GM19035 (cell line): ENCODE measurements at regions not wholly inside any gene's neighbourhood (a gene's known extent, or its start where the extent isn't known, plus 50 kb on each side); places are given as distances from the start of the nearest gene placed in this dataset.

Experiments used
- ATAC-seq: cut with Tn5 transposase; IDR thresholded peaks from one replicate; pipeline ENCODE4 v1.9.1; 2021; ENCODE audit not compliant: unreplicated experiment

- no peak for ATAC-seq
These were observed 261.5 kb upstream of the COL8A1 start for GRCh38 chr3:99376926-99377325.

GRCh38 chr3:99373846-99374210 is 264.6 kb upstream of the COL8A1 start:
- no peak for ATAC-seq

- no peak for ATAC-seq
These were observed 265.1 kb upstream of the COL8A1 start for GRCh38 chr3:99373088-99373845.

- ATAC-seq: no peak
These were observed 271.5 kb upstream of the COL8A1 start for GRCh38 chr3:99366663-99367429.

GRCh38 chr3:99365979-99366378 is 272.4 kb upstream of the COL8A1 start:
- ATAC-seq: no peak

- ATAC-seq: no peak
These were observed 273.0 kb upstream of the COL8A1 start for GRCh38 chr3:99365396-99365795.

- ATAC-seq: no peak
These were observed 281.3 kb upstream of the COL8A1 start for GRCh38 chr3:99357131-99357530.

GRCh38 chr3:99356696-99357095 is 281.7 kb upstream of the COL8A1 start:
- ATAC-seq: no peak

DNA sequence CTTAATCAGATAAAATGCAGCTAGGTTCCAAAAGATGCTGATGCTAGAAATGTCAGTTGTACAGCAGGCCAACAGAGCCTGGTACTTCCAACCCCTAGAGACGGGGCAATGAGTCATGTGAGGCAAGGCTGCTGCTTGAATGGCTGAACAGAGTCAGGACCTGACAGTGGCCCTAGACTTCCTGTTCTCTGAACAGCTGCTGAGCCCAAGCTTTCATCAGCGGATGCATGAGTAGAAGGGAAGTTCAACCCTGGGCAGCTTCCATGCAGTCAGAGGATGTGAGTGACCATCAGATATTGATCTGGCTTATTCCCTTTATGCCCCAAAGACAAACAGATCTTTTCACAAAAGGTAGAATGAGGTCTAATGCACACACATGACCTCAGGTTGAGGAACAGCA is 282.9 kb upstream of the COL8A1 start:
- no peak for ATAC-seq

DNA sequence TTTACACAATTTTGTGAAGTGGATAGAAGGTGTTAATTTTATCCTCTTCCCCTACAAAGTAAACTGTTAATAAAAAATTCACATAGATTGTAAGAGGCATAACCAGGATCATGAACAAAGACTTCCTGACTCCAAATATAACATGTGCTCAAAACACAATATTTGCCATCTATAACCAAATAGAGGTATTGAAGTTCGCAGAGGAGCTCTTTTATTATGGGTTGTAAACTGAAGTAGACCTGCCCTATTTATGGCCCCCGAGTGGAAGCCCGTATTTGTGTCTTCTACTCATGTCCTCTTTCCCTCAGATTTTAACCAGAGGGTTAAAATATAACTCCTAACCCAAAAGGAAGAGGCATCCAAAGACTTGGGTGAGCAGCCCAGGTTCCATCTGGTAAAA is 285.6 kb upstream of the COL8A1 start:
- ATAC-seq: no peak

GRCh38 chr3:99351122-99351521 is 287.3 kb upstream of the COL8A1 start:
- ATAC-seq: no peak

GRCh38 chr3:99348451-99348850 is 289.9 kb upstream of the COL8A1 start:
- no peak for ATAC-seq

DNA sequence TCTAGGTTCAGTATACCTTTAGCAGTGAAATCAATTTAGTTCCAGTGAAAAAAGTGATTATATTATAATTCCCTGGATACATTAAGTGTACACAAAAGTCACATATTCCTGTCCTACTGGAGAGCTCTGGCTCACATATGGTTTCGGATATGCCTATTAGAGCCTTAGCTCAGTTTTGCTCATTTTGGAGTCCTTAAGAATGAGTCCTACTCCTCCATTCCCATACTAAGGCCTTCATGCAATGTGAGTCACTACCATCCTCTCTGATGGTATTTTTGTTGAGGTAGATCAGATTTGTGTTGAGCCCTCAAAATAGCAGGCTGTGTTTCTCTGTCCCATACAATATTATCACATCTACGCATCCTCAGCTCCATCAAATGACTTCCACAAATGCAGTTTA is 294.2 kb upstream of the COL8A1 start:
- no peak for ATAC-seq

GRCh38 chr3:99342383-99342782 is 296.0 kb upstream of the COL8A1 start:
- no peak for ATAC-seq

GRCh38 chr3:99339222-99339621 is 299.2 kb upstream of the COL8A1 start:
- ATAC-seq: no peak

DNA sequence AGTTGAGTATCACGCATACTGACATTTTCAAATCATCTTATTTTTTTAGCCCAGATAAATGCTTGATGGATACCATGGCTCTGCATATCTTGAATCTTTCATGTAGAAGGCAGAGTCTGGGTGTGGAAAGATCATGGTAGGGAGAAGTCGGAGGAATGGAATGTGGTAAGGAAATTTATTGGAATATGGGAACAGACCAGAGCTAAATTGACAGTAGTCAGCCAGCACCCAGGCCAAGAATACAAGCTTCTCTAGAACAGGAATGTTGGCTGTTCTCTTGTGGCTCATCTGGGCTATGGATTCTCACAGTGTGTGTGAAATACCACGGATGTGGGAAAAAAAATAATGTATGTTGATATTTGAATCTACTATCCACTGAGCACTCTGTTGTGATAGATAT is 305.7 kb upstream of the COL8A1 start:
- ATAC-seq: no peak

GRCh38 chr3:99332276-99332675 is 306.1 kb upstream of the COL8A1 start:
- no peak for ATAC-seq

DNA sequence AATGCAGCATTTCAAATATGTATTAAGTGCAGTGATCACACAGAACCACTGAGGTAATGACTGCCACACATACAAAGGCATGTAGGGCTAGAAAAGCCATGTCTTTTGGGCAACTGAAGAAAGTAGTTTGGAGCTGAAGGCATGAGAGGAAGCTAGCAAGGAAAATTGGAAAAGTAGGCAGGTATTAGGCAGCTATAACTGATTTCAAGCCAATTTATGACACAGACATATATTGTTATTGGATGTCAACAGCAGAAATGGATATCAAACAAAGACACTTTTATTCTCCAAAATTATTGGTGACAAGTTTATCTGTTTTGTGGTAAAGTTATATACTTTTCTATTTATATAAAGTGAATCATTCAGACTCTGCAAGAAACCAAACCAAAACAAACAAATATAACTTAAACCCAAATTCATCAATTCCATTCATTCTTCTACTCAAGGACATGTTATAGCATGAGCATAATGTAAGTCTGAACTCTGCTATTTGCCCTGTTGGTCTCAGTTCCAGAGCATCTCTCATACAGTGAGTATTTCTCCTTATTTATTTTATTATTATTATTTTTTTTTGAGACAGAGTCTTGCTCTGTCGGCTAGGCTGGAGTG is 307.4 kb upstream of the COL8A1 start:
- ATAC-seq: no peak

DNA sequence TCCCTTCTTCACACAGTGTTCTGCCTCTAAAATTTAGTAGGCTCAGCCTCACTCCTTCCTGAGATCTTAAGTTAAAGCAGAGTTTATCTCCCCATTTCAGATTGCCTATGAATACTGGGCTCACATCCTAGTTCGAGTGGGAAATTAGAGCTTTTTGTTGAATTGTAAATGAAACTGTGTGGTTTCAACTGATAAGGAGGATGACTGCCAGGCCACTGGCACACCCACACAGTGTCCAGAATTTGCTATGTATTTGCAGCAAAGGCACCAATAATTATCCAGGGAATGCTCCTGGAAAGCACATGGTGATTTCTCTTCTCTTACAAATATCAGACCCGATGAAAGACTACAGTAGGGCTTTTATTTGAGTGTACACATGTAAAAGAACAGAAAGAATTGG is 308.1 kb upstream of the COL8A1 start:
- no peak for ATAC-seq

DNA sequence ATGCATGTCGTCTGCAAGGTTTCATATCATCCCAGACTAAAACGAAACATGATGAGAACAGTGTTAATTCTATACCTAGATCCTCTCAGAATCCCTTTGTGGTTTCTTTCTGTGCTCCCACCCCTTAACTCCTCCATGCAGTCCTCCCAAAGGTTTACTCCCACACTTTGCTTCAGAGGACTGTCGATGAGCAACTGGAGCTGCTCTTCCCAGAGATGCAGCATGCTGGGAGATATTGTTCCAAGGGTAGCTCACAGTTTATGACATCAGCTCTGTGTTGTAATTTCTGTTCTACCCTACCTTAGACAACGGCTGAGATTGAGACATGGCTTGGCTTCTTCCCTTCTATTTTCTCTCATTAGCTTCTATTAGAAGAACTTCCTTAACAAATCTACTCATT is 313.0 kb upstream of the COL8A1 start:
- ATAC-seq: no peak

DNA sequence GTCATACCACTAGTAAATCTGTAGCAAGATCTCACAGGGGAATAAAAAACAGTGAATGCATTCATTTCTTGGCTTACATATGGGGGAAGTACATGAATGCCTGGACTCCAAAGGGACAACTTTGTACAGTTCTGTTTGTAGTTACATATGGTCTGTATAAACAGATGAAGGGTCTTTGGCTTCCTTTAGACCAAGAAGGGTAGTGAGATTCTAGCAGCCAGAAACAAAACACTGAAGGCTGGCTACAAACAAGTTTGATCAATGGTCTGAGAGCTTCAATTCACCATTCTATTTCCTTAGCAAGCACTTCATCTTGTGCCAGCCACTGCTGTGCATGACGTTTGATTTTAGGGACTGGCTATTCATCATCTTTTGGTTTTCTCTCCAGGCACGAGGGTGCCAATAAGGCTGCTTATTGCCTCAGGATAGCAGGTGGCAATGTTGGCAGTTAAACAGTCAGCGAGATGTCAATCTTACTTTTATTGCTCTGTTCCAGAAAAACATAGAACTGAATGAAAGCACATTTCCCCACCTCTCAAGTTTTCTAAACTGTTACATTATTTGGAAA is 313.7 kb upstream of the COL8A1 start:
- ATAC-seq: no peak

- no peak for ATAC-seq
These were observed 314.5 kb upstream of the COL8A1 start for GRCh38 chr3:99323940-99324339.
